Colon (tissue), 2 donors: ENCODE measurements at regions not wholly inside any gene's neighbourhood (a gene's known extent, or its start where the extent isn't known, plus 50 kb on each side); places are given as distances from the start of the nearest gene placed in this dataset.
"Not testable (repeated sequence)": the region's sequence is repeated elsewhere in the genome, so short reads cannot be mapped to it uniquely, and the experiment has no call there.

Source experiments
- FAIRE-seq: peaks from 2 replicates; lab custom pipeline; 2012; peaks lifted over from hg19 to GRCh38; lab: Jason Lieb, UNC
- donor health status: control.
- donor health status: control.

DNA sequence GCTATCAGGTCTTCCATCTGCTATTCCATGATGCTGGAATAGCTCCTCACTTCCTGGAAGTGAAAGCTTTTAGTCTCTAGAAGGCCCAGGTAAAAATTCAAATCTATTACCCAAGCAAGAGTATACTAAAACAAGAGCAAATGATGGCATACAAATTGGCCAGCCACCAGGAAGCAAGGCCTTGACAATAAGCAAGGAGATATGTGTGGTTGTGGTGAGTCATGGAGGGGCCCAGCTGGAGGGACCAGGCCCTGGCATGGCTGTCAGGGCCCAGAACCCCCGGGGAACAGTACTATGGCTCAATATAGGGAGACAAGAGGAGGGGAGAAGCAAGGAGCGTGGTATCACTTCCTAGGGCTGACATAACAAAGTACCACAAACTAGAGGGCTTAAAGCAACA lies 358.7 kb downstream of the RRAGC start:
- FAIRE-seq, result no peak

DNA sequence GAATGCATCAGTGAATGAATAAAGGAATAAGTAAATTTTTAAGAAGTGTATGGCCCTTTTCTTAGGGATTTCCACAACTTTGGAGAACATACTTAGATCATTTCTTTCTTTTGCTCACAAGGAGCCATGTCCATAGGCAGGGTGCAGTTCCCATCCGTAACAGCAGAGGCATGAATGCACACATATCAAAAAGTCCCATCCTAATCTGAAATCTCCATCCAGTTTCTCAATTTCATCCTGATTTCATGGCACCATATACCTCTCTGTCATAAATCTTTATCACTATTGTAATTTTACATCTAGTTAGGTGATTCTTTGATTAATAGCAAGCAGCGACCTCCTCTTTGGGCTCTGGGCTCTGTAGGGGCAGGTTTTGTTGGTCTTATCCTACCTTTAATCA lies 359.2 kb downstream of the RRAGC start:
- no peak for FAIRE-seq

DNA sequence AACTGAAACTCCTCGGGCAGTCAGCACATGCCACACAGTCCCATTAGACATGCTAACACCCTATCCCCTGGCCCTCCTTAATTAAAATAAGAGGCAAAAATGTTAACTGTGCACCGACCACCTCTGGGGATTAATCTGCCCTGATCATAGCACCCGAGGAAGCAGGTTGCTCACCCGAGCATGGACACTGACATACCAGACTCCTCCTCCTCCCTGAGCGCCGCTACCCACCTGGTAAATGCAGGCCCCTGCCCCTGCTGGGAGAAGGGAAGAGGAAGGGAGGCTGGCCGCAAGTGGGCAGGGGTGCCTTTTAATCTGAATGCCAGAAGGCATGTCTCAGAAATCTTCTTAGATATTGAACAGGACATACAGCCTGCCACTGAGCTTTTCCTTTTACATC lies 360.9 kb downstream of the RRAGC start:
- no peak for FAIRE-seq

GRCh38 chr1:38497921-38498656 lies 361.5 kb downstream of the RRAGC start:
- FAIRE-seq, result no peak

DNA sequence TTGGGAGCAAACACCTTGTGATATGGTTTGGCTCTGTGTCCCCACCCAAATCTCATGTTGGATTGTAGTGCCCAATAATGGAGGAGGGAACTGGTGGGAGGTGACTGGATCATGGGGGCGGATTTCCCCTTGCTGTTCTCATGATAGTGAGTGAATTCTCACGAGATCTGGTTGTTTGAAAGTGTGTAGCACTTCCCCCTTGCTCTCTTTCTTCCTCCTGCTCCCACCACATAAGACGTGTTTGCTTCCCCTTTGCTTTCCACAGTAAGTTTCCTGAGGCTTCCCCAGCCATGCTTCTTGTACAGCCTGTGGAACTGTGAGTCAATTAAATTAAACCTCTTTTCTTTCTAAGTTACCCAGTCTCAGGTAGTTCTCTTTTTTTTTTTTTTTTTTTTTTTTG lies 366.3 kb downstream of the RRAGC start:
- FAIRE-seq, result not testable (repeated sequence)

DNA sequence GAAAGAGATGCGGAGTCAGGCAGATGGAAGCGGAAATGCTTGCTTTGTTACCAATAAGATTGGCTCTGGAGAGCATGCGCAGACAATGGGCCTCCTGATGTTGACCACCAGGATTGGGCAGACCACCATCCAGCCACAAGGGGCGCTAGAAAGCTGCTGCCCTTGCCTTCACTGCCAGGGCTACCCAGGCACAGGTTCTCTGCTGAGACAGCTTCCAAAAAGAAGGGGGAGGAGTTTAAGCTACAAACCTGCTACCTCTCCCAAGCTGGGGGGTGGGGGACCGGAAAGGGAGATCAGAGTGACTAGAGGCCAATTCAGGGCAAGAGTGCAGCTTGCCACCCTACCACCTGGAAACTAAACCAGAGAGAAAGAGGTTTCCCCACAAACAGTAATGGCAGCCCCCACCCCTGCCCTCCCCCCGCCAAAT lies 369.7 kb downstream of the RRAGC start:
- FAIRE-seq, result no peak

DNA sequence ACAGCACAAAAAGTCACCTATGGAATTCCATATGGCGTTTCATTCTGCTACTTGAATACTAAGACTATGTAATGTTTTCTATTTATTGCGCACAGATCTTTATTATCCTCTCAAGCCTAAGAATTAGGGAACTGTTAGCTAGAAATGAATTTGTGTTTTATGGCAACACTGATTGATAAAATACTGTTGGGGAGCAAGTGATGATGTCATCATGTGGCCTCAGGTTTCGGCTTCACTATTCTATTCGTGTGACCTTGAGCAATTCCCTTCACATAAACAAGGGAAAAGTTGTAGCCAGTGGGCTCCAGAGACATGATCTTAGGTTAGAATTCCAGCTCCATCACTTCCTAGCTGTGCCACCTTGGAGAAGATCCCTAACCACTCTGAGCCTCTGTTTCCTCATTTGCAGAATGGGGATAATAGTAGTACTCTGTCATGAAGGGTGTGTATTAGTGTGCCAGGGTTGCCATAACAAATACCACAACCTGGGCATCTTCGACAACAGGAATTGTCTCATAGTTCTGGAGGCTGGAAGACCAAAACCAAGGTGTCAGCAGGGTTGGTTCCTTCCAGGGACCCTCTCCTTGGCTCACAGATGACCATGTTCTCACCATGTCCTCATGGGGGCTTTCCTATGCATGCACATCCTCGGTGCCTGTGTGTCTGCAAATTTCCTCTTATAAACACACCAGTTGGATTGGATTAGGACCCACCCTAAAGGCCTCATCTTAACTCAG lies 371.2 kb downstream of the RRAGC start:
- no peak for FAIRE-seq

DNA sequence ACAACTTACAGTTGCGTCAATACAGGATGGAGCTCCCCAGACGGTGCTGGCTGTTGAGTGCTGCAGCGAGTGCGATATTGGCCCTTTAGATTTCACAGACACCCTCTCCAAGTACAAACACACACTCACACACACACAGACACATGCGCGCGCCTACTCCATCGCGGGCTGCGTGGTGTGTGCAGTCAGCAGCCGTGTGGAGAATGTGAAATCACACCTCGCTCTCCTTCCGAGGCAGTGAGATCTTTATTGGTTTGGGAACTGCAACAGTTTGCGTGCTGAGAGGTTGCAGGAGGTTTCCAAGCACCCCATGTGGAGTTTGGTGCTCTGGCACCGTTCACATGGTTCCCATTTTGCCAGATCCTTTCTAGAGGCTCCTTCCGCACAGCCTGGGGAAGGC lies 372.2 kb downstream of the RRAGC start:
- no peak for FAIRE-seq

GRCh38 chr1:38486085-38486484 lies 373.5 kb downstream of the RRAGC start:
- FAIRE-seq, result no peak

DNA sequence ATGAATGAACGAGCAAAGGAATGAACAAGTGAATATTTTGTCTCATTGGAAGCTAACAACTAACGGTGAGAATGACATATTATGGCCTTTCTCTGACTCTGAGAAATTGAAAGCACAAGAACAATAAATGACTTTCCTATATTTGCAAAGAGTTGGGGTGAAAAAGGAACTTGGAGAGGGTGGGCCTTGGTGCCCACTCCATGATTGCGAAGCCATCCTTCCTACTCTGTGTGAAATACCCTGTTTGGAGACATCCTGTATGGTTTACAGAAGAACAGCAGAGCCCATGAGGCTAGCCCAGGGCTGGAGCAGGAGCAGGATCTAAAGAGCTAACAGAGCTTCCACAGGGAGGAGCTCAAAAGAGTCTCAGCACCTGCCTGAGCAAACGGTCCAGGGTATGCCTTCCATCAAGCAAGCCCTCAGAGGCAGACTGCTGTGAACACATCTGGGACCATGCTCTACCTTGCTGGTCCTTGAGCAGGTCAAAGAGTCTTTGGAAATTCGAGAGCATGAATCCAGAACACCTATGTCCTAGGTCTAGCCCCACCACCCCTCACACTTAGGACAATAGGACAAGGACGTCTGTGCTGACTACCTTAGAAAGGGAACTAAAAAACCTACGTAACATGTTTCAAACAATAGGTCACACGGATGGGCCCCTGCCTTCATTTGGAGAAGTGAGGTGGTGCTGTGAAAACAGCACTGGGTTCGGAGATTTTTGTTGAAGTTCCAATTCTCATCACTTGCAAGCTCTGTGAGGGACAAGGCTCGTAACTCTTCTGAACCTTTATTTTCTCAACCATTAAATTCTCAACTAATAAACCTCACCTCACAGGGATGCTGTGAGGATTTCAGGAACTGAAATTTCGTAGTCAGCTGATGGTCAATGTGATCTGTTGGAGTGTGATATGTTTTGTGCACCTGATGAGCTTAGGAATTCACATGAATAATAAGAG lies 377.4 kb downstream of the RRAGC start:
- no peak for FAIRE-seq

DNA sequence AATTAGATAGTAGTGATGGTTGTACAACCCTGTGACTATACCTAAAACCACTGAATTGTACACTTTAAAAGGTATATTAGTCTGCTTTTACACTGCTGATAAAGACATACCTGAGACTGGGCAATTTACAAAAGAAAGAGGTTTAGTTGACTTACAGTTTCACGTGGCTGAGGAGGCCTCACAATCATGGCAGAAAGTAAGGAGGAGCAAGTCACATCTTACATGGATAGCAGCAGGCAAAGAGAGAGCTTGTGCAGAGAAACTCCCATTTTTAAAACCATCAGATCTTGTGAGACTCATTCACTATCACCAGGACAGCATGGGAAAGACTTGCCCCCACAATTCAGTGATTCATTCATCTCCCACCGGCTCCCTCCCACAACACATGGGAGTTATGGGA lies 379.9 kb downstream of the RRAGC start:
- not testable (repeated sequence) for FAIRE-seq

DNA sequence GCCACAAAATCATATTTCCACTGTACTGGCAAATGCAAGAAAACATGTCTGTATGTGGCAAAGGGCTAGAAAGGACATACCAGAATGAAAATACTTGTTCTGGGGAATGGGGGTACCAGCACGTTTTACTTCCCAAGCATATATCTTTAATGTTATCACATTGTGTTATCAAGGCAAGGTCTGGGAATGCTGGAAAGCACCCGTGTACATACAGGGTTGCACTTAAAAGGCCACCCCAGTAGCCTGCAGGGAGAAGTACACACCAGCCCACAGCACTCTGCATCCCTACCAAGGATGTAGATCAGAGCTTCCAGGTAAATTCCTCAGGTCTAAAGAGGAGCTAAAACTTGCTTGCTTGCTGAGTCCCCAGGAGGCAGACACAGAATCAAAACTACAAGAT lies 381.8 kb downstream of the RRAGC start:
- FAIRE-seq, result no peak

- no peak for FAIRE-seq
Observed at GRCh38 chr1:38476850-38477178, 382.8 kb downstream of the RRAGC start.

- no peak for FAIRE-seq
Observed at GRCh38 chr1:38476111-38476849, 383.3 kb downstream of the RRAGC start.

DNA sequence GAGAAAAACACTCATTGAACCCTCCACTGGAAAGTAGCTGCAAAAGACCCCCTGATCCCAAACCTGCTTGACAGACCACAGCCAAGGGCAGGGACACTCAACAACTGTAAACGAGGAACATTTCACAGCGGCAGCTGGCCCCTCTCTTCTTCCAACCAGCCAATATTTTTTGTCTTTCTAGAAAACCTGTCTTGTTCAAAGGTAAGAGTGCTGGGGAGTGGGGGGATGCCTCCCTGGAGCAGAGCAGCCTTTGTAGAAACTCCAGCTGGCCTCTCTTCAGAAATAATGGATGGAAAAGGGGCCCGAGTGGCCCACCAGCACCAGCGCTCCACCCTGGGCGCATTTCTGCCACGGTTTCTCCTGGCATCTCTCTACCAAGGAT lies 384.0 kb downstream of the RRAGC start:
- no peak for FAIRE-seq

DNA sequence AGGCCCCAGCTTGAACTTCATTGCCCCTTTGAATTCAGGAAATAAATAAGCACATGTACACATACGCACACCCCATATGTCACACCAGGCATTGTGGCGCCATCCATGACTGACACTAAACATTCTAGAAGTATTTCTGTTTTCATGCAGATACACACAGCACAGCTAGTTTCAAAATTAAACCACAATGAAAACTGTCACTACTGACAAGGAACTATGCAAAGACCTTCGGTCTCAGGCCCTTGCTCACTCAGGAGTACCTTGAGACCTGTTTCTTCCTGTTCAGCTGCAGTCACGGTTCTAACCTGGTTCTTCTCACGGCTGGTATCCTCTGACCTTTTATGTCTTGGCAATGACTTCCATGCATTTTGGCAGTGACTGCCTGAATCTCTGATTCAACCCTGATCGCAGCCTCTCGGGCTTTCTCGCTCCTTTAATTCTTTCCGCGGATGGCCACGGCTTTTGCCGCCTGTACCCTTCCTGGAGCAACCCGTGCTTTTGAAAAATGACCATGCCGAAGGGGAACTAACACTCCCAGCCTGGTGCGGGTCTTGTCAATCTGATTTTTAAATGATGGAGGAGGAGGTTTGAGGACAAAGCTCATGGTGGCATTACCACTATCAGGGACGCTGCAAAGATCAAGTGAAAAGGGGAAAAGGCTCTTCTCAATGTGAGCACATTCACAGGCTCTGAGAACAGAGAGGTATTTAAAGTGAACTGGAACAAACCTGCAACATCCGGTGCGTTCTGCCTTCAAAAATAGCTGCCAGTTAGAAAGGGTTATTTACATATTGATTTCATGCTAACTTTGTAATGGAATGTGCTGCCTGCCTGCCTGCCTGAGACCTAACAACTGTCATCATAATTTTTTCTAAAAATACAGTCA lies 384.6 kb downstream of the RRAGC start:
- FAIRE-seq, result no peak

DNA sequence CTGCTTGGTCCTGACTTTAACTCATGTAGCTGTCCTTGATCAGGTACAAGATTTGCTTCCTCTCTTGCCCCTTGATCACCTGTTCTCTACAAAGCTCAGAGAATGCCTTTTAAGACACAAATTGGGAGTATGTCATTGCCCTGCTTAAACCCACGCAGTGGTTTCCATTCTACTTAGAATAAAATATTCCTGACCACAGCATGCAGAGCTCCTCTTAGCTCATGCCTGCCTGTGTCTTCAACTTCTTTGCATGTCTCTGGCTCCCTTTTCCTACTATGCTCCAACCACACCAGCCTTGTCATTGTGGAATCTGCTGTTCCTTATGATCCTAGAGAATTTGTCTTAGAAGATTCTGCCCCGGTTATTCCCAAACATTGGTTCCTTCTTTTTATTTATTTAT lies 393.1 kb downstream of the RRAGC start:
- FAIRE-seq, result no peak

DNA sequence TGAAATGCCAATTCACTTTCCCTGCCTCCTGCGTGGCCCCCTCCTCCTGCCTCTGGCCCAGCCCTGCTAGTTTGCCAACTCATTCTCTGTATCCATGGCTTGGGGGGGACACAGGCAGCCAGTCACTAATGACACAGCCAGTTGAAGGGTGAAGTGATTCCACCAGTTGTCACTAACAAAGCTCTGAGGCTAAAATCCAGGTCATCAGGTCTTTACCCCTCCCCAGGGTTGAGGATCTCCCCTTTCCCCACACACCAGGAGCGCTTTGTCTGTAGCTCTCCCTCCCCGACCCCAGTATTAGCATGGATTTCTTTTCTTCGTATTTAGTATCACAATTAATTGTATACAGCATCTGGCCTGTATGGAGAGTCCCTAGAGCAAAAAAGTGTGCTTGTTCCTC lies 394.1 kb downstream of the RRAGC start:
- no peak for FAIRE-seq

GRCh38 chr1:38464071-38464661 lies 395.4 kb downstream of the RRAGC start:
- no peak for FAIRE-seq

DNA sequence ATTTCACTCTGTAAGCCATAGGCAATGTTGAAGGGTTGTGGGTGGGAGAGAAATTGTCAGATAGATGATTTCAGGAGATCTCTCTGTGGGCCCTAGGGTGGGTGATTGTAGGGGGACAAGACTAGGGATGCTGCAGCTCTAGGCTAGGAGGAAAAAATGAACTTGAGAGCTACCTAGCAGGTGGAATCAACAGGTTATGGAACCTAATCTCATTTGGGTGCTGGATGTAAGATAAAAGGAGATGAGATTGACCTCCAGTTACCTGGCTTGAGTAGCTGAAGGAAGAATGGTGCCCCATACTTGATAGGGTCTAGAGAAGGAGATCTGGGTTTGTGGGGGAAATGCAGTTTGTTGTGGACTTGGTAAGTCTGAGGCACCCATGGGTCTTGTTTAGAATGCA lies 396.5 kb downstream of the RRAGC start:
- no peak for FAIRE-seq

- no peak for FAIRE-seq
Observed at GRCh38 chr1:38456531-38456876, 403.1 kb downstream of the RRAGC start.
